NCI-H2196 treated with DMSO at 0.1 percent for 48 hours (cell line): ENCODE measurements at regions not wholly inside any gene's neighbourhood (a gene's known extent, or its start where the extent isn't known, plus 50 kb on each side); places are given as distances from the start of the nearest gene placed in this dataset.
"Not testable (repeated sequence)": the region's sequence is repeated elsewhere in the genome, so short reads cannot be mapped to it uniquely, and the experiment has no call there.

ENCODE experiments used
- DNase-seq: peaks from one replicate; lab custom pipeline; 2025; ENCODE audit not compliant: unreplicated experiment; lab: John Stamatoyannopoulos, UW

DNA sequence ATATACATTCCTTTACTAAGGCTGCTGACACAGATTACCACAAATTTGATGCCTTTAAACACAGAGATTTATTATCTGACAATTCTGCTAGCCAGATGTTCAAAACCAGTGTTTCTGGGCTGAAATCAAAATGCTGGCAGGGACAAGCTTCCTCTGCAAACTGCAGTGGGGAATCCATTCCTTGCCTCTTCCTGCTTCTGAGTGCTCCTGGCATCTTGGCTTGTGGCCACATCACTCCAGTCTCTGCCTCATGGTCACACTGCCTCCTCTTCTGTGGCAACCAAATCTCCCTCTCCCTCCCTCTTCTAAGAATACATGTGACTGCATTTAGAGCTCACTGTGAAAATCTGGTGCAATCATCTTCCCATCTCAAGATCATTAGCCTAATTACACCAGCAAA lies 235.7 kb downstream of the TTC8 start:
- no peak for DNase-seq

DNA sequence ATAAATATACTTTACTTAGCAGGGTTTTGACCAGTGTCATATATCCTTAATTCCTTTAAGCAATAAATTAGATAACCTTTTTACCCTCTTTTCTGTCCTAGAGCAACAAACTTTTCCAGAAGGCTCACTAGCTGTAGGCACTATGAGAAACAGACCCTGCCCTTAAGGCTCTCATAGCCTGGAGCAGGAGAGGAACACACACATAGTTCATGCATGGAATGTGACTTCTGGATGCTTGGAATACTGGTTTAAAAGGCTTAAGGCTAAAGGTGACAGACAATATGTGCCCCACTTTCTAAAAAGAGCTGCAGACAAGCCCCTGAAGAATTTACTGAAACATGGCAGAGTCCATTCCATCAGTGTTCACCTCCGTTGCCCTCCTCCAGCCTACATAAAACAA lies 237.2 kb downstream of the TTC8 start:
- DNase-seq: no peak

DNA sequence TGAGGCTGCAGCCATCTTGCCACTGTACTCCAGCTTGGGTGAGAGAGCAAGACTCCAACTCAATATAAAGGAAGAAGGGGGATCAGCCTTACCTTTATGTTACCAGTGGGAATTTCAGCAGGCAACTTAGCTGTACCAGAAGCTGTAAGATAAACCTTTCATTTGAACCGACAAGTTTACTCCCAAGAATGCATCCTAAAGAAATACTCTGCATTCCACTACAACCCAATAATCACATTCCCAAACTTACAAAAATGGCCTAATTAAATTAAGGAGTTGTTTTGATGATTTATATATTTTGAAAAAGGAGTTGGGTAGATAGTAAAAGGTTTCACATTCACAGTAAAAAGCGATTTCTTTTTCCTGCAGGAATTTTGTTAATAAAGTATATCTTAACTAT lies 241.4 kb downstream of the TTC8 start:
- DNase-seq: no peak

DNA sequence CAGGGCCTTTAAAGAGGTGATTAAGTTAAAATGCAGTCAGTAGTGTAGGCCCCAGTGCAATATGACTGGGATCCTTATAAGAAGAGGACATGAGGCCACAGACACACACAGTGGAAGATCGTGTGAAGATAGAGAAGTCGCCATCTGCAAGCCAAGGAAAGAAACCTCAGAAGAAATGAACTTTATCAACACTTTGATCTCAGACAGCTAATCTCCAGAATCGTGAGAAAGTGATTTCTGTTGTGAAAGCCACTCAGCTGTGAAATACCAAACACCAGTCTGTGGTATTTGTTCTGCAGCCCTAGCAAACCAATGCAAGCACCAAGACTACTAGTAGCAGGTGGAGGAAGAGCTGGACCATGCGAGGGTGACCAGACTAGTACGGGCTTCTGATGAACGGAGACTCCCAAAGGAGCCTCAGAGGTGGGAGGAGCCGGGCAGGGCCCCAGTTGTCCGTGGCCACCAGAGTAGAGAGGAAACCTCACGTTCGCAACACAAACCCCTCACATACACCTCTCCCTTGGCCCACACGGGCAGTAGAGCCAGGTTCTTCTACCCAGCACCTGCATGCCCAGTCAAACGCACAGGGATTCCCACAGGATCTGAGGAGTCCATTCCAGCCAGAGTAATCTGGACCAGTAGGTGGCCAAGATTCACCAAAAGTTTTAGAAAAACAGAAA lies 243.0 kb downstream of the TTC8 start:
- no peak for DNase-seq

DNA sequence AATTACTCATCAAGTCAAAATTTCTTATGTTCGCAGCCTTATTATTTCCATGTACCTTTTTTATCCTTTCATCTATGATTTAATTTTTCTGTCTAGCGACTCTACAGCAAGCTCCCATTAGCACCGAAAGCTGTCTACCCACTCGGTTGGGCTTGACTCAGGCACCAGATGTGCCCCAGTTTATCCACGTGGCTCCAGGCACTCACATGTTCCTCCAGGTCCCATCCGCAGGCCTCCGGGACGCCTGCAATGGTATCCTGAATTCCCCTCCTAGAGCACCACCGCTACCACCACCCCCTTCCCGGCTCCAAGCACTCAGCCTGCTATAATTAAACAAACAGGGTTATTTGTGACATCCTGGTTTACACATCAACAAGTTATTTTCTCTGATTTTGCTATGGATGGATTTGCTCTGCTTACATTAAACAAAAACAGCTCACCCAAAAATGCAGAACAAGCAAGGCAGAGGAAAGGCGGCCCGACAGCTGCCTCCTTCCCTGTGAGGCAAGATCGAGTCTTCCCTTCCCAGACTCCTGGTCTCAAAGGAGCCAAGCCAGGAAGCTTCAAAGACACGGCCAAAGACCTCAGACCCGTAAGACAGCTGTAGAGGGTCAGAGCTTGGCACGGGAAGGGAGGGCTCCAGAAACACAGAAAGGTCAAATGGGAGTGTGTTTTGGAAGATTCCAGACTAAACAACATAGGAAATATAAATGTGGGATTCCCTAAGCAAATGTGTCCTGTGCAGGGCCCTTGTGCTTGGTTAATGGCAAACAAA lies 253.8 kb downstream of the TTC8 start:
- no peak for DNase-seq

DNA sequence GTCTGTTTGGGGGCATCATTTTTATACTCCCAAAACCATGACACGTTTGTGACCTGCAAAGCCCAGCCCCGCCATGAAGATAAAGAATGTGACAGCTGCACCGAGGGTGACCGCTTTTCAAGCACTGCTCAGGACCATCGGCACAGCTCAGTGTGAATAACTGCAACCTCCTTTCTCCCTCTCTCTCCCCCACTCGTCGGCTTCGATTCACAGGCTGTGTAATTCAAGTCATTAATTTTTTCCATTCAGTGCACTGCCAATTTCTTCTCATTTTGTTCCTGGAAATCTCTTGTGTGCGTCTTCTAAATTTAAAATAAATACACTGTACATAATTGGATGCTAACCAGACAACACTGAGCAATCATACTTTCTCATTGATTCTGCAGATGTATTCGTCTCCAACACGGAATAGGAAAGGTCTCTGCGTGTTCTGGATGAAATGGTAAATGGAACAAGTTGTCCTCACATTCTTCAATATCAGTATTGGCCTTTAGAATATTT lies 260.8 kb downstream of the TTC8 start:
- no peak for DNase-seq

DNA sequence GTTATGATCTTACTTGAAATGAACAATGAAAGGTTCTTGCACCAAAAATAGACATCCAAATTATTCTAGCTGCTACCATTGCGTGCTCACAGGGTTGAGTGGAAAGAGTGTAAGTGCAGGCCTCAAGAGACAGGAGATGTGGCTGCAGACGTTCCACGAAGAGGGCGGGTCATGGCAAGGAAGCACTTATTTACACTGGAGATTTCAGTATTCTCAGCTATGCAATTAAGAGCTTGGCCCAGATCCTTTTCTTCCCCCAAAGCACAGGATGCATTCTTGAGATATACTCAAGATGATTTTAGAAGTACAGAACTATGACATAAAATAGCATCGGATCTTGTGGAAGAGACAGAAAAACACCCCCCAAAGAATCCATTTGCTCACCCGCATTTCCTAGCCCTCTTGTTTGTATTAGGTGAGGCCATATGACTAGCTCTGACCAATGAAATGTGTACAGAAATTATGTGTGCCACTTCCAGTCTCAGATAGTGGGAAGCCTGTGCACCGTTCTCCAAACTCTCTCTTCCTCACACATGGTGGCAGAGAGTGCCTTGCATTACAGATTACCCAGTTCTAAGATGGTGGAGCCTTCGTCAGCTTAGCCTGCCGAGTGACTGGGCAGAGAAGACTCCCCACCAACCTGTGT lies 261.4 kb downstream of the TTC8 start:
- DNase-seq: no peak

DNA sequence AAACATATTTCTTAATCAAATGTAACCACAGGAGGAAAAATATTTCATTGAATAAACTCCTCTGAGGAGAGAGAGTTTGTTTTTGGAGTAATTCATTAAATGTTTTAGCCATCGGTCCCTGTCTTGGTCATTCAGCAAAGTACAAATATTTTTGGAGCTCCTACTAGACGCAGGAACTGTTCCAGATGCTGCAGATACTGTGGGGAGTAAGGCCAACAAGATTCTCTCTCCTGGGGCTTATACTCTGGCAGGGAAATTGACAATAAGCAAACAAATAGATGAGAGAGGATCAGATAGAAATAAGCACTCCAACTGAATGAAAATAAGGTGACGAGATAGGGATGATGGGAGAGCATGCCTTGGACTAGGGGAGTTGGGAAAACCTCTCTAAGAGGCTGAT lies 264.1 kb downstream of the TTC8 start:
- DNase-seq: no peak

DNA sequence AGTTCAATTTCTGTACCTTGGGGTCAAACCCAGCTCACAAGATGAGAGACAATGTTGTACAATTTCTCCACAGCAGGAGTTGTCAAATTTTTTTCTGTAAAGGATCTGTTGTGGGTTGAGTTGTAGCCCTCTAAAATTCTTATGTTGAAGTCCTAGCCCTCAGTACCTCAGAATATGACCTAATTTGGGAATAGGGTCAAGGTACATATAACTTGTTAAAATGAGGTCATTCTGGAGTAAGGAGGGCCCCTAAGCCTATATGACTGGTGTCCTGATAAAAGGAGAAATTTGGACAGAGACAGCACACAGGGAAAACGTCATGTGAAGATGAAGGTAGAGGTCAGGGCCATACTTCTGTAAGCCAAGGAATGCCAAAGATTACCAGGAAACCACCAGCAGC lies 264.9 kb downstream of the TTC8 start:
- no peak for DNase-seq

DNA sequence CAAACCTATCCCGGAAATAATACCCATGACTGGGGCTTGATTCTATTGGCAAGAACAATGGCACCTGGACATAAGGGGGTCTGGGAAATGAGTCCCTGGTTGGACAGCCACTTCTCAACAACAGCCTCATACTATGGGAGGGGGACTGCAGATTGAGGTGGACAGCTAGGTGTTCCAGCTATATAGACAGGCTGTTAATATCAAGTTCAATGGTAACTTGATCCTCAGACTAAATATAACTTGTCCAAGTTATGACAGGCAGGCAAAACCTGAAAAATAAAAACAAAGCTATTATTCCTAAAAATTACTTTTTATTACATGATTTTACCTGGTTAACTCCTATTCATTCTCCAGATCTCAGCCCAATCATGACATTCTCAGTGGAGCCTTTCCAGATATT lies 267.3 kb downstream of the TTC8 start:
- DNase-seq: no peak

DNA sequence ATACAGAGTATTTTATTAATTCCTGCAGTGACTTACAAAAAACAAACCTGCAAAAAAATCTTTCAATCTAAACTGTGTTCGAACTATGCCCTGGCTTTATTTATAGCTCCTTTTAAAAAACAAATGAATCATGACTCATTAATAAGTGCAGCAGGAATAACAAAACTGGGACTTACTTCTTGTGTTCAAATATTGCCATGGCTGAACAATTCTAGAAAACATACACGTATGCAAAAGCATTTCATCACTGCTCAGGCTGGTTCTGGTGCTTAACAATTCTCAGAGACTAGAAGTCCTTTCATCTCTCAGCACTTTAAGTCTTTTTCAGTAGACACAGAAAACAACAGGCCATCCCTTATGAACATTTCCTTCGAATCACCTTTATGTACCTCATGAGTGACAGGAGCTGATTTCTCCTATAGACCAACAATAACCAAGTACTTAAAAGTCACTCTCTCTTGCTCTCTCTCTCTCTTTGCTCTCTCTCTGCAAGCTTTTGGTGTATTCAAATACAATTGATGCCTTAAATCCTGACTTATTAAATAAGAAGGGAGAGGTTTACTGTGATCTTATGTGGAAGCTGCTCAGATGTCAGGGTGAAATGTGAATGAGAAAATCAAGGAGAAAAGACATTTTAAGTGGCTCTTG lies 268.8 kb downstream of the TTC8 start:
- DNase-seq: no peak

DNA sequence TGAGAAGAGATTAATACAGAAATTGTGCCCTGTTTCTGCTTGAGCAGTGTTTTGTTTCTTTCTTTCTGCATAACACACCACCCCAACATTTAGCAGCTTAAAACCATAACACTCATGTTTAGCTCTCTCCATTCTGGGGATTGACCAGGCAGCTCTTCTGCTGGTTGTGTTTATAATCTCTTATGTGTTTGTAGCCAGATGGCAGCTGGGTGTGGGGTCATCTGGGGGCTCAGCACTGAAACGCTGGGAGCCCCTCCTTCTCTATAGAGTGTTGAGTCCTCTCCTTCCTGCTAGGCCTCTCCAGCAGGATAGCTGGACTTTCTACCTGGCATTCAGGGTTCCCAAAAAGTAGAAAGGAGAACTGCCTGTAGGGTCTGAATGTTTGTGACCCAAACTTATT lies 270.6 kb downstream of the TTC8 start:
- no peak for DNase-seq

DNA sequence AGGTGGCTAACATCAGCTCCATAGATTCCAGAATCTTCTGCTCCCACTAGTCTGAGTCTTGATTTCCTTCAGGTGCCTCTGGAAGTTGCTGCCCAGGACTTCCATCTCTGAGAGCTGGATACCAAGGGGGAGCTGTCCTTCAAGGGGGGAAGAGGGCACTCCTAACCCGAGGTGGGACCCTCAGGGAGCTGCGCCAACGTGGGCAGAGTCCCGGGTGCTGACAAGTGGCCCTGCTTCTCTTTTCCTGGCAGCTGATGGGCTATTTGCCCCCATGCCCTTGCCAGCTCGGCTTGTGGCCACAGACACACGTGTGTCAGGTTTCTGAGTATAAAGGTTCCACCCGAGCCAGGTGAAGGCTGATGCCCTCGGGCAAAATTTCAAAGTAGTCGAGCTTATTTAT lies 272.5 kb downstream of the TTC8 start:
- no peak for DNase-seq

DNA sequence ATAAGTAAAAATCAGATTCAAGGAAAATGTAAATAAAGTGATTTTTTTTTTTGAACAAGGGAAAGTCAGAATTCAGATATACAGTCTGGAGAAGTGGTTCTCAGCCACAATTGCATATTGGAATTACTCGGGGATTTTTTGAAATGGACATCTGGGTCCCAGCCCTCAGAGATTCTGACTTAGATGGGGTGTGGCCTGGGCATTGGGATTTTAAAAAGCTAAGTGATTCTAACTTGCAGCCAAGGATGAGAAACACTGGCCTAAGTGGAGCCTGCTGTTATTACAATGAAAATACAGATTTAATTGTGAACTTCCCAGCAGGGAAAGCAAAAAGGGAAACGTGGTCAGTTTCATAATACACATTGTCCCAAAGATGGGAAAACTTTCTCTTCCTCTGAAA lies 273.8 kb downstream of the TTC8 start:
- DNase-seq: no peak

DNA sequence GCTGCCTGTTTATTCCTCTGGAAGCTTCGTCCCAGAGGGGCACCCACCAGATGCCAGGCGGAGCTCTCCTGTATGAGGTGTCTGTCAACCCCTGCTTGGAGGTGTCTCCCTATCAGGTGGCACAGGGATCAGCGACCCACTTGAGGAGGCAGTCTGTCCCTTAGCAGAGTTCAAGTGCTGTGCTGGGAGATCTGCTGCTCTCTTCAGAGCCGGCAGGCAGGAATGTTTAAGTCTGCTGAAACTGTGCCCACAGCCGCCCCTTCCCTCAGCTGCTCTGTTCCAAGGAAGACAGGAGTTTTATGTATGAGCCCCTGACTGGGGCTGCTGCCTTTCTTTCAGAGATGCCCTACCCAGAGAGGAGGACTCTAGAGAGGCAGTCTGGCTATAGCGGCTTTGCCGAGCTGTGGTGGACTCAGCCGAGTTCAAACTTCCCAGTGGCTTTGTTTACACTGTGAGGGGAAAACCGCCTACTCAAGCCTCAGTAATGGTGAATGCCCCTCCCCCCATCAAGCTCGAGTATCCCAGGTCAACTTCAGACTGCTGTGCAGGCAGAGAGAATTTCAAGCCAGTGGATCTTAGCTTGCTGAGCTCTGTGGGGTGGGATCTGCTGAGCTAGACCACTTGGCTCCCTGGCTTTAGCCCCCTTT lies 279.8 kb downstream of the TTC8 start:
- not testable (repeated sequence) for DNase-seq

DNA sequence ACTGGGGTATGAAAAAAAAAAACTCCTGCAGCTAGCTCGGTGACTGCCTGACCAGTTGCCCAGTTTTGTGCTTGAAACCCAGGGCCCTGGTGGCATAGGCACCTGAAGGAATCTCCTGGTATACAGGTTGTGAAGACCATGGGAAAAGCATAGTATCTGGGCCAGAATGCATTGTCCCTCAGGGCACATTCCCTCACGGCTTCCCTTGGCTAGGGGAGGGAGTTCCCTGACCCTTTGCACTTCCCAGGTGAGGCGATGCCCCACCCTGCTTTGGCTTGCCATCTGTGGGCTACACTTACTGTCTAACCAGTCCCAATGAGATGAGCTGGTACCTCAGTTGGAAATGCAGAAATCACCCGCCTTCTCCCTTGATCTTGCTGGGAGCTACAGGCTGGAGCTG lies 280.4 kb downstream of the TTC8 start:
- DNase-seq: not testable (repeated sequence)
